ENCODE measurements at regions not wholly inside any gene's neighbourhood (a gene's known extent, or its start where the extent isn't known, plus 50 kb on each side); places are given as distances from the start of the nearest gene placed in this dataset.
"Not testable (repeated sequence)": the region's sequence is repeated elsewhere in the genome, so short reads cannot be mapped to it uniquely, and the experiment has no call there.

DNA sequence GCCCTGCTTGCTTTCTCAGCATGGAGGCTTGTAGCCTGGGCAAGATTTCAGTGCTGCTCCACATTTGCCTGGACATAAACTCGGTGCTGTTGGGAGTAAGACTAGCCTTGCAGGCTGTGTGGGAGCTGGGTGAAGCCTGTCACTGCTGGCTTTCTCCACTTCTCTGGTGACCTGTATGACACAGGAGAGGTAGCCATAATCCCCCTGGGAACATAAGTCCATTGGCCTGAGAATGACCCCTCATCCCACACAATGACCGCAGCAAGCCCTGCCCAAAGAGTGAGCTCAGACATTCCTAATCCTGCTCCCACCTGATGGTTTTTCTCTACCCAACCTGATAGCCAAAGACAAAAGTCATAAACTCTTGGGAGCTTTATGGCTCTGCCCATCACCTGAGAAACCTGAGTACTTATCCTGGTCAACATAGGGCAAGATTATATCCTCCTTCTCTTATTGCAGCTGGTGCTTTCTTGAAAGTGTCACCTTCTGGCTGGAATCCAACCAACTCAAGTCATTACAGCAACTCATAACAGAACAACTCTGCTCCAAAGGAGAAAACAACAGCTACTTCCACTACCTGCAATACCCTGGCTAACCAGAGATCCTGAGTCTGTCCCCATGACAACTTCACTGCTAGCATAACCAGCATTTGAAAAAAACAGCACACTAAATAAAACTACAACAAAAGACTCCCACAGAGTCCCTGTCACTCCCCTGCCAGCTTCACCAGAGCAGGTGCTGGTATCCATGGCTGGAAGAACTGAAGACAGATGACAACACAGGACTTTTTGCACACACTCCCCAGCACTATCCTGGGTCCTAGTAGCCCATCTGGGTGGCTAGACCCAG lies 834.4 kb upstream of the DDX18 start:
- DNase-seq (ENCODE audit: low read depth): peak; percentile 94
- H3K4me3 ChIP-seq (ENCODE audit: low read length): no peak overlapping the region
- TF ChIP-seq CTCF (conservative IDR thresholded peaks at IDR 0.05; ENCODE audit: low read depth, low read length): peak; percentile 4

DNA sequence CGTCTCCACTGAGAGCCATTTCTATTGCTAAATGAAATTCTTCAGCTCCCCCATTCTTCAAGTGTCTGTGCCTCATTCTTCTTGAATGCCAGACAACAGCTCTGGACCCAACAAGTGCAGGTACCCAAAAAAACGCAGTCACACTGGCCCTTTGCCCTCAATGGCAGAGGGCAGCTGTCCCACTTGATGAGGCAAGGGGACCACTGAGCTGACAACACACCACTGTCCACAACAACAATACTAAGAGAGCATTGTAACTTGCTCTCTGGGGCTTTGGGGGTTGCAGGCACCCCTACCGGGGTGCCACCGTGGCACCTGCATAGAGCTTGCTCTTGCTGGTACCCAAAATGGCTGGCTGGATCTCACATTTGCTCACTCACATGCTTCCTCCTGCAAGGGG lies 827.0 kb upstream of the DDX18 start:
- no peak for TF ChIP-seq CTCF (conservative IDR thresholded peaks at IDR 0.05; ENCODE audit: low read depth, low read length)
- no peak overlapping the region for H3K4me3 ChIP-seq (ENCODE audit: low read length)
- DNase-seq (ENCODE audit: low read depth): no peak

DNA sequence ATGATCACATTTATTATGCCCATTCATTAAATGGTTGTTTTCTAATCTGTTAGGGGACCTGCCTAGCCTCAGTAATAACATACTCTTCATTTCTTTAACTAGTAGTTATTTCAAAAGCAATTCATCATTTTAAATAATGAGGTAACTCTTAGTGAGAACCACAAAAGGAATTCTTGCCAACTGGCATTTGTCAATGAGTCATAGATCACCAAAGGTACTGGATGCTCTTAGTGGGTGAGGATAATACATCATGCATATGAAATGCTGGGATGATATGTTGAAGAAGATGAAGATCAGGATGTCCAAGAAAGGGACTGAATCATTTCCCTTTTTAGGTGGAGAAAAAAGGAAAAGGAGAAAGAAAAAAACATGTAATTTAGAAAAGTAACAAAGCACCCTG lies 826.2 kb upstream of the DDX18 start:
- no peak for TF ChIP-seq CTCF (conservative IDR thresholded peaks at IDR 0.05; ENCODE audit: low read depth, low read length)
- no peak overlapping the region for H3K4me3 ChIP-seq (ENCODE audit: low read length)
- peak; percentile 70 for DNase-seq (ENCODE audit: low read depth)

- no peak overlapping the region for H3K4me3 ChIP-seq (ENCODE audit: low read length)
- TF ChIP-seq CTCF (conservative IDR thresholded peaks at IDR 0.05; ENCODE audit: low read depth, low read length): no peak
- DNase-seq (ENCODE audit: low read depth): no peak
These were observed 795.1 kb upstream of the DDX18 start for GRCh38 chr2:117019357-117019756.

GRCh38 chr2:117027646-117028045 lies 786.8 kb upstream of the DDX18 start:
- no peak for TF ChIP-seq CTCF (conservative IDR thresholded peaks at IDR 0.05; ENCODE audit: low read depth, low read length)
- DNase-seq (ENCODE audit: low read depth): no peak
- no peak overlapping the region for H3K4me3 ChIP-seq (ENCODE audit: low read length)

GRCh38 chr2:117028708-117029107 lies 785.8 kb upstream of the DDX18 start:
- DNase-seq (ENCODE audit: low read depth); H3K4me3 ChIP-seq (ENCODE audit: low read length): not testable (repeated sequence)

GRCh38 chr2:117055499-117056375 lies 758.8 kb upstream of the DDX18 start:
- DNase-seq (ENCODE audit: low read depth): no peak
- no peak overlapping the region for H3K4me3 ChIP-seq (ENCODE audit: low read length)
- TF ChIP-seq CTCF (conservative IDR thresholded peaks at IDR 0.05; ENCODE audit: low read depth, low read length): no peak

All from retinal pigment epithelial cell (primary cell).